H1 (cell line): ENCODE measurements at regions not wholly inside any gene's neighbourhood (a gene's known extent, or its start where the extent isn't known, plus 50 kb on each side); places are given as distances from the start of the nearest gene placed in this dataset.

Source experiments
- CTCF ChIA-PET: fragments of 300-600 bp; sonication (Branson Sonifier 250); formaldehyde crosslinking; loops from one replicate; lab custom pipeline; 2021; ENCODE audit not compliant: partially characterized antibody; lab: Charles Lee
- POLR2A ChIA-PET: fragments of 300-600 bp; sonication (Branson Sonifier 250); formaldehyde crosslinking; loops from one replicate; lab custom pipeline; 2021; ENCODE audit warnings: inconsistent platforms; ENCODE audit not compliant: partially characterized antibody; lab: Charles Lee
- DNase-seq, 2 experiments: peaks; one replicate each; pipeline versions ENCODE4 v3.0.0 to v3.0.0-alpha.2; 2010 to 2022; ENCODE audit warnings: low spot score in 2 of 2, low read depth in 1 of 2, mixed read lengths in 1 of 2
- FAIRE-seq: peaks from 2 replicates; lab custom pipeline; 2011; peaks lifted over from hg19 to GRCh38; lab: Jason Lieb, UNC
- H2AFZ ChIP-seq: 2 replicates; pipeline ENCODE4 v1.8.1; 2012; ENCODE audit warnings: low read length, inconsistent platforms
- H2AK5ac ChIP-seq: 2 replicates; pipeline ENCODE4 v1.6.1; 2013; ENCODE audit warnings: low read depth, low read length
- H2BK120ac ChIP-seq: replicated peaks from 2 replicates; pipeline ENCODE3; 2013; ENCODE audit warnings: low read depth, low read length, inconsistent platforms
- H2BK12ac ChIP-seq: 2 replicates; pipeline ENCODE4 v1.6.1; 2013; ENCODE audit warnings: low read depth, low read length
- H2BK15ac ChIP-seq: 2 replicates; pipeline ENCODE4 v1.6.1; 2013; ENCODE audit warnings: low read length
- H2BK20ac ChIP-seq: 2 replicates; pipeline ENCODE4 v1.6.1; 2013; ENCODE audit warnings: low read length
- H2BK5ac ChIP-seq: 2 replicates; pipeline ENCODE4 v1.6.1; 2013; ENCODE audit warnings: low read depth, low read length
- H3K14ac ChIP-seq: 2 replicates; pipeline ENCODE4 v1.6.1; 2013; ENCODE audit warnings: inconsistent platforms; ENCODE audit not compliant: insufficient read length
- H3K18ac ChIP-seq: 2 replicates; pipeline ENCODE4 v1.6.1; 2013; ENCODE audit warnings: low read length; ENCODE audit errors: extremely low read depth
- H3K23ac ChIP-seq: 2 replicates; pipeline ENCODE4 v1.6.1; 2013; ENCODE audit warnings: inconsistent platforms; ENCODE audit not compliant: insufficient read length
- H3K23me2 ChIP-seq: 2 replicates; pipeline ENCODE4 v1.6.1; 2013; ENCODE audit warnings: low read depth, low read length
- H3K27ac ChIP-seq: 2 replicates; pipeline ENCODE4 v1.6.1; 2011; ENCODE audit warnings: low read depth, low read length, inconsistent platforms
- H3K27me3 ChIP-seq, 4 experiments: replicated peaks in 1 of 4; 1 replicate in 1 of 4; 2 replicates in 3 of 4; pipeline versions ENCODE4 v1.6.1 to v1.8.1; 2011 to 2013; ENCODE audit warnings: low read length in 3 of 4, mild to moderate bottlenecking in 3 of 4, inconsistent platforms in 2 of 4, mixed read lengths in 2 of 4, moderate library complexity in 1 of 4; ENCODE audit not compliant: control insufficient read depth in 3 of 4, insufficient read depth in 3 of 4; ENCODE audit errors: extremely low read depth in 1 of 4
- H3K36me3 ChIP-seq, 4 experiments: 2 replicates each; pipeline versions ENCODE4 v1.6.1 to v1.8.1; 2011 to 2013; ENCODE audit warnings: mild to moderate bottlenecking in 4 of 4, low read length in 3 of 4, moderate library complexity in 2 of 4, control low read depth in 1 of 4, inconsistent platforms in 1 of 4; ENCODE audit not compliant: insufficient read depth in 4 of 4, control insufficient read depth in 2 of 4
- H3K4ac ChIP-seq: replicated peaks from 2 replicates; pipeline ENCODE3; 2013; ENCODE audit warnings: low read length, low read depth, mixed read lengths, inconsistent platforms; ENCODE audit not compliant: insufficient read length
- H3K4me1 ChIP-seq, 4 experiments: replicated peaks in 1 of 4; 1 replicate in 1 of 4; 2 replicates in 3 of 4; pipeline versions ENCODE4 v1.6.1 to v1.8.1; 2011 to 2013; ENCODE audit warnings: low read length in 3 of 4, inconsistent platforms in 2 of 4, mixed read lengths in 1 of 4; ENCODE audit not compliant: insufficient read depth in 4 of 4, control insufficient read depth in 3 of 4
- H3K4me2 ChIP-seq, 2 experiments: 2 replicates each; pipeline versions ENCODE4 v1.6.1 to v1.8.1; 2011 to 2013; ENCODE audit warnings: low read depth in 2 of 2, low read length in 2 of 2, control low read depth in 1 of 2, inconsistent platforms in 1 of 2, mild to moderate bottlenecking in 1 of 2; ENCODE audit not compliant: insufficient read depth in 1 of 2
- H3K4me3 ChIP-seq, 4 experiments: fragments of 200-600, 300-600 bp in 1 of 4; sonication (generic), shearing (Covaris generic), sonication (Bioruptor Twin) in 1 of 4; 2 replicates each; pipeline versions ENCODE4 v1.5.1 to v1.8.1; 2011 to 2016; ENCODE audit warnings: low read length in 4 of 4, low read depth in 3 of 4, control low read depth in 2 of 4, inconsistent platforms in 2 of 4, mild to moderate bottlenecking in 2 of 4, mixed read lengths in 1 of 4, moderate library complexity in 1 of 4; ENCODE audit not compliant: insufficient read depth in 2 of 4; ENCODE audit errors: extremely low read depth in 1 of 4
- H3K56ac ChIP-seq: replicated peaks from 2 replicates; pipeline ENCODE3; 2013; ENCODE audit warnings: low read depth, mild to moderate bottlenecking, mixed read lengths, low read length, inconsistent platforms; ENCODE audit not compliant: insufficient read length
- H3K79me1 ChIP-seq: 2 replicates; pipeline ENCODE4 v1.6.1; 2013; ENCODE audit warnings: low read depth, low read length, control low read depth
- H3K79me2 ChIP-seq, 2 experiments: 2 replicates each; pipeline versions ENCODE4 v1.6.1 to v1.8.1; 2012 to 2013; ENCODE audit warnings: low read length in 2 of 2, mild to moderate bottlenecking in 2 of 2, inconsistent platforms in 1 of 2; ENCODE audit not compliant: insufficient read depth in 2 of 2, control insufficient read depth in 1 of 2
- H3K9ac ChIP-seq, 4 experiments: replicated peaks in 1 of 4; 1 replicate in 1 of 4; 2 replicates in 3 of 4; pipeline versions ENCODE4 v1.6.1 to v1.8.1; 2011 to 2013; ENCODE audit warnings: low read depth in 3 of 4, low read length in 3 of 4, control low read depth in 2 of 4, mild to moderate bottlenecking in 2 of 4, moderate library complexity in 2 of 4, inconsistent platforms in 1 of 4; ENCODE audit errors: extremely low read depth in 1 of 4
- H3K9me3 ChIP-seq, 2 experiments: 2 replicates each; pipeline versions ENCODE4 v1.6.1 to v1.8.1; 2012 to 2013; ENCODE audit warnings: mild to moderate bottlenecking in 2 of 2, moderate library complexity in 2 of 2, control low read depth in 1 of 2, inconsistent platforms in 1 of 2, low read depth in 1 of 2, low read length in 1 of 2, mixed read lengths in 1 of 2; ENCODE audit not compliant: insufficient read depth in 2 of 2
- H4K20me1 ChIP-seq, 2 experiments: replicated peaks in 1 of 2; 2 replicates each; pipeline versions ENCODE3 to v1.8.1; 2011 to 2013; ENCODE audit warnings: inconsistent platforms in 2 of 2, low read length in 2 of 2, mild to moderate bottlenecking in 1 of 2; ENCODE audit not compliant: insufficient read depth in 2 of 2, control insufficient read depth in 1 of 2
- H4K5ac ChIP-seq: 2 replicates; pipeline ENCODE4 v1.6.1; 2013; ENCODE audit warnings: low read length, low read depth, mixed read lengths, inconsistent platforms; ENCODE audit not compliant: insufficient read length
- H4K8ac ChIP-seq: 2 replicates; pipeline ENCODE4 v1.8.0; 2013; ENCODE audit warnings: mild to moderate bottlenecking, moderate library complexity, low read length, inconsistent platforms; ENCODE audit not compliant: insufficient read depth; ENCODE audit errors: extremely low read depth
- H4K91ac ChIP-seq: replicated peaks from 2 replicates; pipeline ENCODE3; 2013; ENCODE audit warnings: low read length, mixed read lengths, inconsistent platforms; ENCODE audit not compliant: insufficient read length
- ASH2L ChIP-seq: fragments of 200-600, 300-600 bp; sonication (generic); IDR thresholded peaks from one replicate; pipeline ENCODE4 v1.7.1; 2017; ENCODE audit warnings: low read length
- BRCA1 ChIP-seq: IDR thresholded peaks from 2 replicates; pipeline ENCODE4 v1.6.1; 2012; ENCODE audit warnings: low read depth, low read length, improper control_type of control experiment
- CBX8 ChIP-seq: fragments of 300-800, 300-1000 bp; sonication (generic); IDR thresholded peaks from 2 replicates; pipeline ENCODE4 v1.7.1; 2016; ENCODE audit warnings: low read depth, low read length, borderline replicate concordance
- EZH2 ChIP-seq: fragments of 200-600 bp; sonication (generic); IDR thresholded peaks from 2 replicates; pipeline ENCODE4 v1.7.1; 2012; ENCODE audit warnings: low read depth, mild to moderate bottlenecking, moderate library complexity, low read length, inconsistent platforms; ENCODE audit not compliant: severe bottlenecking
- HDAC6 ChIP-seq: IDR thresholded peaks from one replicate; pipeline ENCODE4 v1.7.1; 2012; ENCODE audit warnings: low read depth, mild to moderate bottlenecking, inconsistent platforms, low read length, moderate library complexity
- RBBP5 ChIP-seq: IDR thresholded peaks from 2 replicates; pipeline ENCODE4 v1.7.1; 2012; ENCODE audit warnings: low read depth, mild to moderate bottlenecking, inconsistent platforms, low read length, moderate library complexity, borderline replicate concordance
- RFX5 ChIP-seq: IDR thresholded peaks from 2 replicates; pipeline ENCODE4 v1.6.1; 2011; ENCODE audit warnings: low read depth, low read length, improper control_type of control experiment, borderline replicate concordance
- SP2 ChIP-seq: IDR thresholded peaks from 2 replicates; pipeline ENCODE4 v1.6.1; 2012; ENCODE audit warnings: mild to moderate bottlenecking, low read length, inconsistent platforms
- SRF ChIP-seq: IDR thresholded peaks from 2 replicates; pipeline ENCODE4 v1.6.1; 2011; ENCODE audit warnings: mild to moderate bottlenecking, low read depth, low read length, moderate library complexity
- WGBS, 2 experiments: shearing (Covaris generic) in 1 of 2; methylation state at CpG; one replicate each; pipeline versions ENCODE4 v1.1.6 to v1.1.7; 2013 to 2015; ENCODE audit warnings: low lambda C conversion rate in 2 of 2, mixed read lengths in 2 of 2, inconsistent platforms in 1 of 2, low coverage in 1 of 2, missing lambda C conversion rate in 1 of 2; ENCODE audit not compliant: insufficient replicate concordance in 2 of 2, insufficient coverage in 1 of 2, insufficient read length in 1 of 2; ENCODE audit errors: extremely low coverage in 1 of 2, missing lambda C conversion rate in 1 of 2; 5-methylcytosine and 5-hydroxymethylcytosine counted together
- TF ChIP-seq, protein P1 (sequence below): IDR thresholded peaks from 2 replicates; pipeline ENCODE4 v1.6.1; 2011; ENCODE audit warnings: low read depth, mild to moderate bottlenecking, low read length; ENCODE audit not compliant: insufficient read depth
- TF ChIP-seq, protein P2 (sequence below): IDR thresholded peaks from 2 replicates; pipeline ENCODE4 v1.6.1; 2012; ENCODE audit warnings: inconsistent platforms

DNA sequence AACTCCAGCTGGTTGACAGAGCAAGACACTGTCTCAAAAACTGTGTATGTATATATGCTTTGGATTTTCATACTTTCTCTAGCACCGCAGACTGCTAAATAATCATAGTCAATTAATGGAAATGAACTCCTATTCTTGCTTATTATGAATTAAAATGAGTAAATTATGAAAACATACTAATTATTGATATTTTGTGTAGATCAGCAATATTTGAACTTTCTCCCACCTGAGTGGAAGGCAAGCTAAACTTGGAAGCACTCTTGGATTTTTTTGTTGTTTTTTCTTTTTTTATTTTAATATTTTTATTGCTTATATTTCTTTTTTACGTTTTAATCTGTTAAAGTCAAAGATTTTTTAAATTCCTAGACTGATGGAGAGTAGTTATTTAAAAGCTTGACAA, 201.7 kb downstream of the CDRT15L2 start:
- Histone ChIP-seq H2AK5ac (no peak overlapping the region), H3K18ac (no peak overlapping the region), H3K56ac (no peak overlapping the region), H3K23me2 (0 out of 2 replicates have a peak, but pooled peaks cover 1% of the 10 kb centered on the region), H3K9me3 (no peaks in the 10 kb centered on the region), H3K23ac (no peak overlapping the region), H4K8ac (no peak overlapping the region), H2BK120ac (no peak overlapping the region), H3K79me2 (no peaks in the 10 kb centered on the region), H3K4me2 (no peak overlapping the region), H2BK20ac (no peak overlapping the region), H3K27me3 (no peaks in the 10 kb centered on the region), H4K5ac (no peak overlapping the region), H3K79me1 (no peaks in the 10 kb centered on the region), H3K4me3 (no peak overlapping the region), H4K91ac (no peak overlapping the region), H2BK15ac (no peak overlapping the region), H4K20me1 (no peaks in the 10 kb centered on the region), H2BK5ac (no peak overlapping the region), H3K36me3 (no peaks in the 10 kb centered on the region), H3K4ac (no peak overlapping the region), H3K27ac (no peak overlapping the region), H3K14ac (no peak overlapping the region), H3K9ac (no peak overlapping the region), H2AFZ (no peak overlapping the region), H3K4me1 (no peaks in the 10 kb centered on the region), H2BK12ac (no peak overlapping the region)
- POLR2A ChIA-PET: no interaction called here
- CTCF ChIA-PET: interaction anchor here (0.6 to 3.6 kb wide), 2 partner anchors 20 to 40 kb away, joined by 3 to 13 read pairs; no protein-coding TSS in a partner anchor
- FAIRE-seq (no peak), DNase-seq (no peak)
- 97% methylated on average over 2 of the region's 2 CpGs; no CpG with 5 or more reads in 1 of the 2 experiments for WGBS, 2 experiments
- TF ChIP-seq BRCA1 (no peak), SP2 (no peak), HDAC6 (no peak), SRF (no peak), RFX5 (no peak), ASH2L (no peak), CBX8 (no peak), RBBP5 (no peak), EZH2 (no peak)
- TF ChIP-seq, protein P1, sequence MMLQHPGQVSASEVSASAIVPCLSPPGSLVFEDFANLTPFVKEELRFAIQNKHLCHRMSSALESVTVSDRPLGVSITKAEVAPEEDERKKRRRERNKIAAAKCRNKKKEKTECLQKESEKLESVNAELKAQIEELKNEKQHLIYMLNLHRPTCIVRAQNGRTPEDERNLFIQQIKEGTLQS: no peak
- TF ChIP-seq, protein P2, sequence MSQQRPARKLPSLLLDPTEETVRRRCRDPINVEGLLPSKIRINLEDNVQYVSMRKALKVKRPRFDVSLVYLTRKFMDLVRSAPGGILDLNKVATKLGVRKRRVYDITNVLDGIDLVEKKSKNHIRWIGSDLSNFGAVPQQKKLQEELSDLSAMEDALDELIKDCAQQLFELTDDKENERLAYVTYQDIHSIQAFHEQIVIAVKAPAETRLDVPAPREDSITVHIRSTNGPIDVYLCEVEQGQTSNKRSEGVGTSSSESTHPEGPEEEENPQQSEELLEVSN: no peak
